Coronary artery (tissue), 2 donors: ENCODE measurements at regions not wholly inside any gene's neighbourhood (a gene's known extent, or its start where the extent isn't known, plus 50 kb on each side); places are given as distances from the start of the nearest gene placed in this dataset.

ENCODE experiments used
- DNase-seq: peaks from one replicate; pipeline ENCODE4 v3.0.0-alpha.2; 2017; ENCODE audit warnings: low spot score
- H3K27ac ChIP-seq, 2 donors: fragments of 200-600 bp; sonication (generic); one replicate each; pipeline ENCODE4 v1.5.1; 2016 to 2019
- H3K4me3 ChIP-seq: fragments of 200-600 bp; sonication (generic); 2 replicates; pipeline ENCODE4 v1.5.1; 2016; ENCODE audit warnings: mild to moderate bottlenecking, moderate library complexity
- CTCF ChIP-seq: fragments of 200-600 bp; sonication (generic); IDR thresholded peaks from one replicate; pipeline ENCODE4 v1.5.1; 2019; ENCODE audit warnings: antibody characterized with exemption

- no peak for DNase-seq
- Histone ChIP-seq H3K27ac (no peak overlapping the region), H3K4me3 (no peak overlapping the region)
- no peak for TF ChIP-seq CTCF
These were observed 412.0 kb upstream of the ATP2B1 start for GRCh38 chr12:90120627-90121026.

- DNase-seq, result no peak
- Histone ChIP-seq H3K27ac (no peak overlapping the region), H3K4me3 (no peak overlapping the region)
- TF ChIP-seq CTCF, result no peak
These were observed 404.0 kb upstream of the ATP2B1 start for GRCh38 chr12:90112666-90113065.

GRCh38 chr12:90111791-90112580 lies 403.3 kb upstream of the ATP2B1 start:
- no peak overlapping the region for H3K27ac ChIP-seq
- no peak for DNase-seq
- no peak for TF ChIP-seq CTCF

GRCh38 chr12:90106568-90106967 lies 397.9 kb upstream of the ATP2B1 start:
- no peak overlapping the region for H3K4me3 ChIP-seq
- TF ChIP-seq CTCF, result no peak
- H3K27ac ChIP-seq, result no peak overlapping the region
- DNase-seq, result no peak

More at GRCh38 chr12:90111791-90112580, 403.3 kb upstream of the ATP2B1 start:
- peak overlapping the region; percentile 29 for H3K4me3 ChIP-seq

GRCh38 chr12:90102957-90103652 lies 394.5 kb upstream of the ATP2B1 start:
- Histone ChIP-seq H3K4me3 (no peak overlapping the region), H3K27ac (no peak overlapping the region)
- no peak for DNase-seq
- TF ChIP-seq CTCF, result no peak

GRCh38 chr12:90100579-90100978 lies 391.9 kb upstream of the ATP2B1 start:
- no peak for TF ChIP-seq CTCF
- DNase-seq, result no peak

GRCh38 chr12:90099288-90099687 lies 390.6 kb upstream of the ATP2B1 start:
- H3K4me3 ChIP-seq, result no peak overlapping the region
- no peak for TF ChIP-seq CTCF
- no peak overlapping the region for H3K27ac ChIP-seq
- DNase-seq, result no peak

More at GRCh38 chr12:90100579-90100978, 391.9 kb upstream of the ATP2B1 start:
- Histone ChIP-seq H3K27ac (no peak overlapping the region), H3K4me3 (no peak overlapping the region)
